GM23338 (cell line): ENCODE measurements at regions not wholly inside any gene's neighbourhood (a gene's known extent, or its start where the extent isn't known, plus 50 kb on each side); places are given as distances from the start of the nearest gene placed in this dataset.

Experiments
- ATAC-seq: fragments of 200-7000 bp; cut with Tn5 transposase; 3 replicates; pipeline ENCODE4 v1.9.1; 2020
- DNase-seq: peaks from one replicate; pipeline ENCODE4 v3.0.0-alpha.2; 2015; ENCODE audit warnings: low spot score
- H2AFZ ChIP-seq: fragments of 200-600 bp; sonication (generic); 2 replicates; pipeline ENCODE4 v1.8.0; 2016; ENCODE audit warnings: antibody characterized with exemption, mild to moderate bottlenecking, moderate library complexity
- H3F3A ChIP-seq: fragments of 200-600 bp; sonication (generic); replicated peaks from 2 replicates; pipeline ENCODE4 v1.8.0; 2017; ENCODE audit warnings: antibody characterized with exemption, mixed run types, low read depth
- H3K27ac ChIP-seq: fragments of 200-600 bp; sonication (generic); 2 replicates; pipeline ENCODE4 v1.6.1; 2016; ENCODE audit warnings: low read depth
- H3K27me3 ChIP-seq: fragments of 200-600 bp; sonication (generic); 2 replicates; pipeline ENCODE4 v1.8.0; 2016; ENCODE audit warnings: mild to moderate bottlenecking, mixed run types, moderate library complexity; ENCODE audit not compliant: insufficient read depth
- H3K36me3 ChIP-seq: fragments of 200-600 bp; sonication (generic); 2 replicates; pipeline ENCODE4 v1.8.0; 2016; ENCODE audit warnings: mild to moderate bottlenecking; ENCODE audit not compliant: insufficient read depth
- H3K4me1 ChIP-seq: fragments of 200-600 bp; sonication (generic); 2 replicates; pipeline ENCODE4 v1.8.0; 2016; ENCODE audit warnings: mild to moderate bottlenecking, moderate library complexity; ENCODE audit not compliant: insufficient read depth
- H3K4me2 ChIP-seq: fragments of 200-600 bp; sonication (generic); 2 replicates; pipeline ENCODE4 v1.7.1; 2017; ENCODE audit warnings: mixed run types
- H3K4me3 ChIP-seq: fragments of 200-600 bp; sonication (generic); 2 replicates; pipeline ENCODE4 v1.6.1; 2016; ENCODE audit warnings: mixed run types
- H3K79me2 ChIP-seq: fragments of 200-600 bp; sonication (generic); replicated peaks from 2 replicates; pipeline ENCODE4 v1.8.0; 2017; ENCODE audit warnings: mild to moderate bottlenecking; ENCODE audit not compliant: insufficient read depth
- H3K9me2 ChIP-seq: fragments of 200-600 bp; sonication (generic); 2 replicates; pipeline ENCODE4 v1.8.0; 2017; ENCODE audit not compliant: insufficient read depth
- H4K20me1 ChIP-seq: fragments of 200-600 bp; sonication (generic); replicated peaks from 2 replicates; pipeline ENCODE4 v1.8.0; 2017; ENCODE audit warnings: mild to moderate bottlenecking; ENCODE audit not compliant: insufficient read depth
- H3K27ac Mint-ChIP-seq: 2 replicates; pipeline ENCODE4 v1.8.0; 2020; ENCODE audit warnings: inconsistent platforms, mild to moderate bottlenecking, moderate library complexity, mixed read lengths
- H3K27me3 Mint-ChIP-seq: 3 replicates; pipeline ENCODE4 v1.8.0; 2022; ENCODE audit warnings: low read depth, mild to moderate bottlenecking, moderate library complexity, mixed read lengths, inconsistent platforms; ENCODE audit not compliant: insufficient read depth, poor library complexity
- H3K36me3 Mint-ChIP-seq: 3 replicates; pipeline ENCODE4 v1.8.0; 2021; ENCODE audit warnings: low read depth, mild to moderate bottlenecking, inconsistent platforms, moderate library complexity, mixed read lengths
- H3K4me1 Mint-ChIP-seq: 3 replicates; pipeline ENCODE4 v1.8.0; 2020; ENCODE audit warnings: mild to moderate bottlenecking, inconsistent platforms, mixed read lengths
- H3K4me3 Mint-ChIP-seq: 3 replicates; pipeline ENCODE4 v1.8.0; 2021; ENCODE audit warnings: moderate library complexity, mild to moderate bottlenecking, inconsistent platforms, mixed read lengths
- H3K9me3 Mint-ChIP-seq: 3 replicates; pipeline ENCODE4 v1.8.0; 2020; ENCODE audit warnings: moderate library complexity, mild to moderate bottlenecking, inconsistent platforms, mixed read lengths
- CREB1 ChIP-seq: fragments of 250-450 bp; sonication (Bioruptor Pico); IDR thresholded peaks from 2 replicates; pipeline ENCODE4 v1.5.0; 2020; ENCODE audit warnings: low read depth, mild to moderate bottlenecking, moderate library complexity
- ETS1 ChIP-seq: IDR thresholded peaks from 2 replicates; pipeline ENCODE4 v1.6.1; 2016; ENCODE audit warnings: antibody characterized with exemption
- EZH2 ChIP-seq: fragments of 200-600 bp; sonication (generic); IDR thresholded peaks from one replicate; pipeline ENCODE4 v1.8.0; 2017; ENCODE audit warnings: antibody characterized with exemption, mild to moderate bottlenecking, low read depth; ENCODE audit not compliant: unreplicated experiment
- EZH2phosphoT487 ChIP-seq: fragments of 200-600 bp; sonication (generic); IDR thresholded peaks from one replicate; pipeline ENCODE4 v1.8.1; 2018; ENCODE audit warnings: antibody characterized with exemption; ENCODE audit not compliant: unreplicated experiment
- JUNB ChIP-seq: IDR thresholded peaks from one replicate; pipeline ENCODE4 v1.6.1; 2016; ENCODE audit warnings: antibody characterized with exemption; ENCODE audit not compliant: unreplicated experiment
- NANOG ChIP-seq: IDR thresholded peaks from 2 replicates; pipeline ENCODE4 v1.6.1; 2016; ENCODE audit warnings: antibody characterized with exemption, borderline replicate concordance
- POLR2AphosphoS5 ChIP-seq: IDR thresholded peaks from 2 replicates; pipeline ENCODE4 v1.6.1; 2016; ENCODE audit warnings: antibody characterized with exemption, low read depth
- REST ChIP-seq: IDR thresholded peaks from one replicate; pipeline ENCODE4 v1.6.1; 2018; ENCODE audit warnings: antibody characterized with exemption; ENCODE audit not compliant: unreplicated experiment
- STAT1 ChIP-seq: IDR thresholded peaks from one replicate; pipeline ENCODE4 v1.6.1; 2016; ENCODE audit warnings: antibody characterized with exemption; ENCODE audit not compliant: unreplicated experiment
- ZNF114 ChIP-seq: fragments of 250-450 bp; sonication (Bioruptor Pico); IDR thresholded peaks from 2 replicates; pipeline ENCODE4 v1.5.0; 2020; ENCODE audit warnings: mild to moderate bottlenecking, moderate library complexity
- ZNF331 ChIP-seq: fragments of 250-450 bp; sonication (Bioruptor Pico); IDR thresholded peaks from 2 replicates; pipeline ENCODE4 v1.5.0; 2020; ENCODE audit warnings: low read depth, mild to moderate bottlenecking, moderate library complexity
- TF ChIP-seq, protein P1 (sequence below): fragments of 250-450 bp; sonication (Bioruptor Pico); IDR thresholded peaks from 2 replicates; pipeline ENCODE4 v1.5.0; 2020; ENCODE audit warnings: mild to moderate bottlenecking, moderate library complexity

DNA sequence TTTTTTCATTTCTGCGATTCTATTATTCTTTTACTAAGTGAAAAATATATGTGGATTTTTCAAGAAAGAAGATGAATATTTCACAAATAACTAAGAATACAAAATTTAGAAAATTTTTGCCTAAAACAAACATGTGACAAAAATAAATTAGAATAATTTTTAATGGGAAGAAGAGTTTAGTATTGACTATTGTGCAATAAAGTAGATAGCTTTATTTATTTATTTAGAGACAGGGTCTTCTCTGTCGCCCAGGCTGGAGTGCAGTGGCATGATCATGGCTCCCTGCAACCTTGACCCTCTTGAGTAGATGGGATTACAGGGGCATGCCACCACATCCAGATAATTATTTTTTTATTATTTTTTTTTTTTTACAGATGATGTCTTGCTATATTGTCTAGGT lies 95.3 kb upstream of the PAQR3 start (continued):
- TF ChIP-seq, protein P1, sequence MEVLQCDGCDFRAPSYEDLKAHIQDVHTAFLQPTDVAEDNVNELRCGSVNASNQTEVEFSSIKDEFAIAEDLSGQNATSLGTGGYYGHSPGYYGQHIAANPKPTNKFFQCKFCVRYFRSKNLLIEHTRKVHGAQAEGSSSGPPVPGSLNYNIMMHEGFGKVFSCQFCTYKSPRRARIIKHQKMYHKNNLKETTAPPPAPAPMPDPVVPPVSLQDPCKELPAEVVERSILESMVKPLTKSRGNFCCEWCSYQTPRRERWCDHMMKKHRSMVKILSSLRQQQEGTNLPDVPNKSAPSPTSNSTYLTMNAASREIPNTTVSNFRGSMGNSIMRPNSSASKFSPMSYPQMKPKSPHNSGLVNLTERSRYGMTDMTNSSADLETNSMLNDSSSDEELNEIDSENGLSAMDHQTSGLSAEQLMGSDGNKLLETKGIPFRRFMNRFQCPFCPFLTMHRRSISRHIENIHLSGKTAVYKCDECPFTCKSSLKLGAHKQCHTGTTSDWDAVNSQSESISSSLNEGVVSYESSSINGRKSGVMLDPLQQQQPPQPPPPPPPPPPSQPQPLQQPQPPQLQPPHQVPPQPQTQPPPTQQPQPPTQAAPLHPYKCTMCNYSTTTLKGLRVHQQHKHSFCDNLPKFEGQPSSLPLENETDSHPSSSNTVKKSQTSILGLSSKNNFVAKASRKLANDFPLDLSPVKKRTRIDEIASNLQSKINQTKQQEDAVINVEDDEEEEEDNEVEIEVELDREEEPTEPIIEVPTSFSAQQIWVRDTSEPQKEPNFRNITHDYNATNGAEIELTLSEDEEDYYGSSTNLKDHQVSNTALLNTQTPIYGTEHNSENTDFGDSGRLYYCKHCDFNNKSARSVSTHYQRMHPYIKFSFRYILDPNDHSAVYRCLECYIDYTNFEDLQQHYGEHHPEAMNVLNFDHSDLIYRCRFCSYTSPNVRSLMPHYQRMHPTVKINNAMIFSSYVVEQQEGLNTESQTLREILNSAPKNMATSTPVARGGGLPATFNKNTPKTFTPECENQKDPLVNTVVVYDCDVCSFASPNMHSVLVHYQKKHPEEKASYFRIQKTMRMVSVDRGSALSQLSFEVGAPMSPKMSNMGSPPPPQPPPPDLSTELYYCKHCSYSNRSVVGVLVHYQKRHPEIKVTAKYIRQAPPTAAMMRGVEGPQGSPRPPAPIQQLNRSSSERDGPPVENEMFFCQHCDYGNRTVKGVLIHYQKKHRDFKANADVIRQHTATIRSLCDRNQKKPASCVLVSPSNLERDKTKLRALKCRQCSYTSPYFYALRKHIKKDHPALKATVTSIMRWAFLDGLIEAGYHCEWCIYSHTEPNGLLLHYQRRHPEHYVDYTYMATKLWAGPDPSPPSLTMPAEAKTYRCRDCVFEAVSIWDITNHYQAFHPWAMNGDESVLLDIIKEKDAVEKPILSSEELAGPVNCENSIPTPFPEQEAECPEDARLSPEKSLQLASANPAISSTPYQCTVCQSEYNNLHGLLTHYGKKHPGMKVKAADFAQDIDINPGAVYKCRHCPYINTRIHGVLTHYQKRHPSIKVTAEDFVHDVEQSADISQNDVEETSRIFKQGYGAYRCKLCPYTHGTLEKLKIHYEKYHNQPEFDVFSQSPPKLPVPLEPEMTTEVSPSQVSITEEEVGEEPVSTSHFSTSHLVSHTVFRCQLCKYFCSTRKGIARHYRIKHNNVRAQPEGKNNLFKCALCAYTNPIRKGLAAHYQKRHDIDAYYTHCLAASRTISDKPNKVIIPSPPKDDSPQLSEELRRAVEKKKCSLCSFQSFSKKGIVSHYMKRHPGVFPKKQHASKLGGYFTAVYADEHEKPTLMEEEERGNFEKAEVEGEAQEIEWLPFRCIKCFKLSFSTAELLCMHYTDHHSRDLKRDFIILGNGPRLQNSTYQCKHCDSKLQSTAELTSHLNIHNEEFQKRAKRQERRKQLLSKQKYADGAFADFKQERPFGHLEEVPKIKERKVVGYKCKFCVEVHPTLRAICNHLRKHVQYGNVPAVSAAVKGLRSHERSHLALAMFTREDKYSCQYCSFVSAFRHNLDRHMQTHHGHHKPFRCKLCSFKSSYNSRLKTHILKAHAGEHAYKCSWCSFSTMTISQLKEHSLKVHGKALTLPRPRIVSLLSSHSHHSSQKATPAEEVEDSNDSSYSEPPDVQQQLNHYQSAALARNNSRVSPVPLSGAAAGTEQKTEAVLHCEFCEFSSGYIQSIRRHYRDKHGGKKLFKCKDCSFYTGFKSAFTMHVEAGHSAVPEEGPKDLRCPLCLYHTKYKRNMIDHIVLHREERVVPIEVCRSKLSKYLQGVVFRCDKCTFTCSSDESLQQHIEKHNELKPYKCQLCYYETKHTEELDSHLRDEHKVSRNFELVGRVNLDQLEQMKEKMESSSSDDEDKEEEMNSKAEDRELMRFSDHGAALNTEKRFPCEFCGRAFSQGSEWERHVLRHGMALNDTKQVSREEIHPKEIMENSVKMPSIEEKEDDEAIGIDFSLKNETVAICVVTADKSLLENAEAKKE = no peak
- TF ChIP-seq POLR2AphosphoS5 = no peak

GRCh38 chr4:79030973-79031372 lies 91.7 kb upstream of the PAQR3 start:
- 0 out of 2 replicates have a peak, but pooled peaks cover 6% of the 10 kb centered on the region for H3K9me2 ChIP-seq
- Mint-ChIP-seq H3K9me3 (no peaks in the 10 kb centered on the region), H3K4me1 (peaks cover 15% of the 10 kb centered on the region), H3K36me3 (no peaks in the 10 kb centered on the region), H3K27me3 (no peaks in the 10 kb centered on the region), H3K4me3 (no peak overlapping the region), H3K27ac (no peak overlapping the region)
- H3K36me3 ChIP-seq = no peaks in the 10 kb centered on the region
- H3K4me1 ChIP-seq = peaks cover 6% of the 10 kb centered on the region; the same call in 1 of the 2 replicates
- no peaks in the 10 kb centered on the region for H3F3A ChIP-seq
- H3K4me2 ChIP-seq = no peak overlapping the region
- H2AFZ ChIP-seq = no peak overlapping the region
- no peaks in the 10 kb centered on the region for H3K79me2 ChIP-seq
- no peak overlapping the region for H3K4me3 ChIP-seq
- DNase-seq (no peak), ATAC-seq (no peak)
- no peak overlapping the region for H3K27ac ChIP-seq
- H3K27me3 ChIP-seq = no peaks in the 10 kb centered on the region
- no peaks in the 10 kb centered on the region for H4K20me1 ChIP-seq
- TF ChIP-seq EZH2phosphoT487 = no peak
- TF ChIP-seq REST = no peak
- no peak for TF ChIP-seq JUNB
- TF ChIP-seq EZH2 = no peak
- TF ChIP-seq NANOG = no peak
- TF ChIP-seq ZNF331 = no peak
- TF ChIP-seq ZNF114 (CRISPR knock-in tag) = no peak
- TF ChIP-seq CREB1 (CRISPR knock-in tag) = no peak
- TF ChIP-seq STAT1 = no peak
- no peak for TF ChIP-seq ETS1
